ENCODE measurements at regions not wholly inside any gene's neighbourhood (a gene's known extent, or its start where the extent isn't known, plus 50 kb on each side); places are given as distances from the start of the nearest gene placed in this dataset.

- TF ChIP-seq NFATC3 (CRISPR knock-in tag; IDR thresholded peaks at IDR 0.05) (no peak), STAG1 (CRISPR knock-in tag; IDR thresholded peaks at IDR 0.05) (no peak), ZNF282 (IDR thresholded peaks at IDR 0.05; ENCODE audit: partially characterized antibody) (no peak), ZSCAN22 (CRISPR knock-in tag; IDR thresholded peaks at IDR 0.05) (no peak), SAFB2 (CRISPR knock-in tag; IDR thresholded peaks at IDR 0.05; ENCODE audit: borderline replicate concordance, low read depth) (no peak)
- TF ChIP-seq, protein P1, sequence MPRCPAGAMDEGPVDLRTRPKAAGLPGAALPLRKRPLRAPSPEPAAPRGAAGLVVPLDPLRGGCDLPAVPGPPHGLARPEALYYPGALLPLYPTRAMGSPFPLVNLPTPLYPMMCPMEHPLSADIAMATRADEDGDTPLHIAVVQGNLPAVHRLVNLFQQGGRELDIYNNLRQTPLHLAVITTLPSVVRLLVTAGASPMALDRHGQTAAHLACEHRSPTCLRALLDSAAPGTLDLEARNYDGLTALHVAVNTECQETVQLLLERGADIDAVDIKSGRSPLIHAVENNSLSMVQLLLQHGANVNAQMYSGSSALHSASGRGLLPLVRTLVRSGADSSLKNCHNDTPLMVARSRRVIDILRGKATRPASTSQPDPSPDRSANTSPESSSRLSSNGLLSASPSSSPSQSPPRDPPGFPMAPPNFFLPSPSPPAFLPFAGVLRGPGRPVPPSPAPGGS (CRISPR knock-in tag; IDR thresholded peaks at IDR 0.05): no peak
These were observed 258.4 kb upstream of the TENM4 start (continued) for GRCh38 chr11:79699246-79699645.

DNA sequence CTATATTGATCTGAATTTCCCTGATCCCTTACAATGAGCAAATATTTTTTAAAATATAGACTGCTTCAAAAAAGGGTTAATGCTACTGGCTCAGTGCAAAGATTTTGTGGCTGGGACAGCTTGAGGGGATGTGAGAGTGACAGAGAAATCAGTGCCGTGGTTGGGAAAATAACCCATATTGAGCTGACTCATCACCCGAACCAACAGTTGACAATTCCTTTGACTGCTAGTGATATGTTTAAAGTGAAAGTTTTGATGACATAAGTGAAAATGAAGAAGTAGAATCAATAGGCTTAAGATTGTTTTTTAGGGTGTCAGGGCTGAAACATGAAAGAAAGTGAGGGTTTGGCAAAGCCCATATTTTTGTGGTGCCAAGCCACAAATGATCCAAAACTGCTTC, 257.1 kb upstream of the TENM4 start:
- Histone ChIP-seq H4K20me1 (ENCODE audit: insufficient read depth, low read length) (no peaks in the 10 kb centered on the region), H3K27me3 (ENCODE audit: control insufficient read depth in 1 of 2, insufficient read depth in 2 of 2, low read length in 2 of 2) (no peaks in the 10 kb centered on the region), H3K4me3 (replicated peaks in 1 of 3; ENCODE audit: insufficient read depth in 1 of 3, low read depth in 2 of 3, low read length in 3 of 3) (no peak overlapping the region), H3K4me2 (ENCODE audit: low read depth, low read length) (no peak overlapping the region), H3K9me3 (ENCODE audit: low read length) (peaks cover 29% of the 10 kb centered on the region), H3K36me3 (replicated peaks in 1 of 2; ENCODE audit: control insufficient read depth in 1 of 2, insufficient read depth in 2 of 2, low read length in 2 of 2) (no peaks in the 10 kb centered on the region), H3K27ac (ENCODE audit: extremely low read length, insufficient read depth, low read length) (no peak overlapping the region), H2AFZ (ENCODE audit: low read length) (no peak overlapping the region), H3K4me1 (ENCODE audit: insufficient read depth, low read length) (no peaks in the 10 kb centered on the region), H3K79me2 (ENCODE audit: insufficient read depth, low read length) (no peaks in the 10 kb centered on the region), H3K9ac (ENCODE audit: insufficient read depth, low read depth, low read length) (no peak overlapping the region)
- no TSS peak for BruUV-seq (replicated peaks)
- intact Hi-C loops (cut with micrococcal nuclease; ENCODE audit: unreplicated experiment) (no loop called here), in situ Hi-C loops (cut with HindIII; ENCODE audit: extremely low pct_ligation_motif_present, low pct_unique_long_range_greater_than_20kb) (no loop called here)
- POLR2A ChIA-PET: no interaction called here
- 4% methylated on average over 2 of the region's 2 CpGs for WGBS (ENCODE audit: low lambda C conversion rate)
- no peak for FAIRE-seq
- ATAC-seq: no peak
- CTCF ChIA-PET (ENCODE audit: low intra/inter-chr PET ratio, low total read pairs): no interaction called here
- TF ChIP-seq MAFK (conservative IDR thresholded peaks at IDR 0.05 in 1 of 2, IDR thresholded peaks at IDR 0.05 in 1 of 2; ENCODE audit: low read length in 2 of 2) (peak; percentile 52 to 63), MAFF (IDR thresholded peaks at IDR 0.05; ENCODE audit: low read depth, low read length) (peak; percentile 60; the same call in 1 of the 2 replicates), MXD4 (CRISPR knock-in tag; IDR thresholded peaks at IDR 0.05) (no peak), AFF4 (CRISPR knock-in tag; IDR thresholded peaks at IDR 0.05) (no peak), HOXA9 (CRISPR knock-in tag; IDR thresholded peaks at IDR 0.05; ENCODE audit: borderline replicate concordance) (no peak)
- DNase-seq (ENCODE audit: low spot score): no peak
